GM18909 (cell line): ENCODE measurements at regions not wholly inside any gene's neighbourhood (a gene's known extent, or its start where the extent isn't known, plus 50 kb on each side); places are given as distances from the start of the nearest gene placed in this dataset.
"Not testable (repeated sequence)": the region's sequence is repeated elsewhere in the genome, so short reads cannot be mapped to it uniquely, and the experiment has no call there.

ENCODE experiments used
- ATAC-seq: cut with Tn5 transposase; IDR thresholded peaks from one replicate; pipeline ENCODE4 v1.9.1; 2021; ENCODE audit warnings: mild to moderate bottlenecking; ENCODE audit not compliant: unreplicated experiment, poor library complexity

DNA sequence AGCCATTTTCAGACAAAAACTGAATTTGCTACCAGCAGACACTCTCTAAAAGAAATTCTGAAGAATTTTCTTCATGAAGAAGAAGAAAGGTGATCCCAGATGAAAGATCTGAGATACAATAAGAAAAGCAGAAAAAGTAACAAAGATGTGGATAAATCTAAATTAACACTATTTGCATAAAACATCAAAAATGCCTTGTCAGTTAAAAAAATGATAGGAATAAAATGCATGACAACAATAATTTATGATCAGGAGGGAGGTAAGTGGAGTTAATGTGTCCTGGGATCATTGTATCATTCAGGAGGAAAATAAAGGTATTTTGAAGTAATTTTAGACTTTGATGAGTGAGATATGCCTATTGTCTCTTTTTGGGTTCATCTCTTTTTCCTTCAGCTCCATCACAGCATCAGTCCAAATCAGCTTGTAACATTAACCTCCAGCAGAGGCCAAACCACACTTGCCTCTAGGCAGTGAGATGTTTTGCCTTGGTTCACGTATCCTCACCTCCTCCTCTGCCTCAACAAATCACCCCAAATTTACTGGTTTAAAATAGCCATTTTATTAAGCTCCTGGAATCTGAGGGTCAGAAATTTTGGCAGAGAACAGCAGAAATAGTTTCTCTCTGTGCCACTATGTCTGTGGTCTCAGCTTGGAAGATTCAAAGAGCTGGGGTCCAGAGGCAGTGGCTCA is 76.9 kb upstream of the HIVEP3 start:
- ATAC-seq = no peak

- no peak for ATAC-seq
Measured at GRCh38 chr1:41994195-41994894, 75.6 kb upstream of the HIVEP3 start.

DNA sequence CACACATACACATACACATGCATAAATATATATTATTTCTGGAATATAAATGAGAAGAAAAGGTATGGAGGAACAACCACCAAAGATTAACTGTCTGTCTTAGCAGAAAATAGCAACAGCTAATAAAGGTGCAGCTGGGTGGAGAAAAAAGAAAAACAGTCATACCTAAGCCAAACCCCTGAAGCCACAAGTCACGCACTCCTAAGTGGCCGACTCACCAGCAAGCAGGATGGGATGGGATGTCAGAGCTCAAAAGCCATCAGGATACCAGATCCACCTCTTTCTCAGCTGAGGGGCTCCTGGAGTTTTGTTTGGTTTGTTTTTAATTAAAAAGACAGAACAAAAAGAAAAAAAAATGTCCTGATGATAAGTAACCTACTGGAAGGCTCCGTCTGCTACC is 64.7 kb upstream of the HIVEP3 start:
- ATAC-seq = no peak

- ATAC-seq = no peak
Measured at GRCh38 chr1:41981796-41982195, 63.1 kb upstream of the HIVEP3 start.

GRCh38 chr1:41980827-41981653 is 62.3 kb upstream of the HIVEP3 start:
- ATAC-seq = no peak

DNA sequence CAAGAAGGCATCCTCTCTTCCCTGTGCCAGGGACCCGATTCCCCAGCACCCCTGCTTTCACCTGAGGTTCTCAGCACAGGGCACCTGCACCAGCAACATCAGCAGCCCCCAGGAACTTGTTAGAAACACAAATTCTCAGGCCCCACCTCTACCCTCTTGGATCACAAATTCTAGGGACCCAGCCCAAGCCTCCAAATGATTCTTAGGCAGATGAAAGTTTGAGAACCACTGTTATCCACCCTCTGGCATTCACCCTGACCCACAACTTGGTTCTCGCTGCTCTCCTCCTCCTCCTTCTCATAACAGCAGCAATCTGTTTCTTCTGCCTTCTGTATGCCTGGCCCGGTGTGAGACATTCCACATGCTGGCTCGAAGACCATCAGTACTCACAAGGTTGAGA is 60.3 kb upstream of the HIVEP3 start:
- no peak for ATAC-seq

GRCh38 chr1:41977326-41977725 is 58.6 kb upstream of the HIVEP3 start:
- ATAC-seq = no peak

- no peak for ATAC-seq
Measured at GRCh38 chr1:41976671-41977070, 57.9 kb upstream of the HIVEP3 start.

- no peak for ATAC-seq
Measured at GRCh38 chr1:41975850-41976569, 57.3 kb upstream of the HIVEP3 start.

GRCh38 chr1:41975121-41975520 is 56.4 kb upstream of the HIVEP3 start:
- ATAC-seq = no peak

GRCh38 chr1:41968557-41968956 is 49.8 kb upstream of the HIVEP3 start:
- ATAC-seq = not testable (repeated sequence)
